HUES48 (cell line): ENCODE measurements at regions not wholly inside any gene's neighbourhood (a gene's known extent, or its start where the extent isn't known, plus 50 kb on each side); places are given as distances from the start of the nearest gene placed in this dataset.
"Not testable (repeated sequence)": the region's sequence is repeated elsewhere in the genome, so short reads cannot be mapped to it uniquely, and the experiment has no call there.

Source experiments
- H3K27ac ChIP-seq: one replicate; pipeline ENCODE4 v1.7.0; 2013; ENCODE audit warnings: low read depth, low read length, inconsistent platforms
- H3K27me3 ChIP-seq: 2 replicates; pipeline ENCODE4 v1.6.1; 2013; ENCODE audit warnings: mild to moderate bottlenecking, low read length; ENCODE audit not compliant: control insufficient read depth, insufficient read depth
- H3K36me3 ChIP-seq: 2 replicates; pipeline ENCODE4 v1.6.1; 2013; ENCODE audit warnings: low read length; ENCODE audit not compliant: control insufficient read depth, insufficient read depth
- H3K4me1 ChIP-seq: 2 replicates; pipeline ENCODE4 v1.6.1; 2013; ENCODE audit warnings: mild to moderate bottlenecking, low read length; ENCODE audit not compliant: control insufficient read depth, insufficient read depth
- H3K4me3 ChIP-seq: 2 replicates; pipeline ENCODE4 v1.5.1; 2013; ENCODE audit warnings: mild to moderate bottlenecking, low read depth, low read length
- H3K9ac ChIP-seq: 2 replicates; pipeline ENCODE4 v1.6.1; 2013; ENCODE audit warnings: mild to moderate bottlenecking, low read depth, low read length, moderate library complexity
- H3K9me3 ChIP-seq: 2 replicates; pipeline ENCODE4 v1.6.1; 2013; ENCODE audit warnings: low read length; ENCODE audit not compliant: control insufficient read depth, insufficient read depth

GRCh38 chr12:33926095-33926494, 96.2 kb upstream of the ALG10 start:
- H3K27ac ChIP-seq, result no peak overlapping the region
- H3K4me3 ChIP-seq, result no peak overlapping the region
- H3K4me1 ChIP-seq, result no peaks in the 10 kb centered on the region
- H3K9ac ChIP-seq, result no peak overlapping the region
- H3K27me3 ChIP-seq, result no peaks in the 10 kb centered on the region
- H3K9me3 ChIP-seq, result peaks cover 13% of the 10 kb centered on the region; the same call in 1 of the 2 replicates
- no peaks in the 10 kb centered on the region for H3K36me3 ChIP-seq

GRCh38 chr12:33937669-33938068, 84.6 kb upstream of the ALG10 start:
- not testable (repeated sequence) for H3K4me3 ChIP-seq, H3K9me3 ChIP-seq, H3K36me3 ChIP-seq, H3K27ac ChIP-seq, H3K27me3 ChIP-seq, H3K4me1 ChIP-seq, H3K9ac ChIP-seq

GRCh38 chr12:33942172-33942571, 80.1 kb upstream of the ALG10 start:
- Histone ChIP-seq H3K27me3 (no peaks in the 10 kb centered on the region), H3K36me3 (no peaks in the 10 kb centered on the region), H3K4me3 (no peak overlapping the region), H3K9ac (no peak overlapping the region), H3K9me3 (no peaks in the 10 kb centered on the region), H3K27ac (no peak overlapping the region), H3K4me1 (peaks cover 7% of the 10 kb centered on the region; the same call in 1 of the 2 replicates)

- Histone ChIP-seq H3K4me3 (no peak overlapping the region), H3K27me3 (no peaks in the 10 kb centered on the region), H3K9me3 (peaks cover 8% of the 10 kb centered on the region), H3K9ac (no peak overlapping the region), H3K36me3 (no peaks in the 10 kb centered on the region), H3K4me1 (peaks cover 7% of the 10 kb centered on the region; the same call in 1 of the 2 replicates), H3K27ac (no peak overlapping the region)
These were observed 77.4 kb upstream of the ALG10 start for GRCh38 chr12:33944703-33945437.

- H3K27ac ChIP-seq, result no peak overlapping the region
- H3K4me1 ChIP-seq, result peaks cover 7% of the 10 kb centered on the region; the same call in 1 of the 2 replicates
- no peak overlapping the region for H3K9ac ChIP-seq
- no peaks in the 10 kb centered on the region for H3K36me3 ChIP-seq
- no peaks in the 10 kb centered on the region for H3K27me3 ChIP-seq
- H3K4me3 ChIP-seq, result no peak overlapping the region
- peaks cover 14% of the 10 kb centered on the region for H3K9me3 ChIP-seq
These were observed 76.9 kb upstream of the ALG10 start for GRCh38 chr12:33945438-33945784.

- not testable (repeated sequence) for H3K4me1 ChIP-seq, H3K36me3 ChIP-seq
These were observed 56.1 kb upstream of the ALG10 start for GRCh38 chr12:33966219-33966618.

GRCh38 chr12:33967760-33968159, 54.5 kb upstream of the ALG10 start:
- Histone ChIP-seq H3K9me3 (peaks cover 4% of the 10 kb centered on the region; the same call in 1 of the 2 replicates), H3K9ac (no peak overlapping the region), H3K27me3 (no peaks in the 10 kb centered on the region), H3K4me3 (no peak overlapping the region), H3K4me1 (no peaks in the 10 kb centered on the region), H3K27ac (no peak overlapping the region), H3K36me3 (no peaks in the 10 kb centered on the region)

More at GRCh38 chr12:33966219-33966618, 56.1 kb upstream of the ALG10 start:
- not testable (repeated sequence) for H3K4me3 ChIP-seq, H3K27ac ChIP-seq, H3K9ac ChIP-seq, H3K9me3 ChIP-seq, H3K27me3 ChIP-seq
